GM18870 (cell line): ENCODE measurements at regions not wholly inside any gene's neighbourhood (a gene's known extent, or its start where the extent isn't known, plus 50 kb on each side); places are given as distances from the start of the nearest gene placed in this dataset.

Experiments
- ATAC-seq: cut with Tn5 transposase; IDR thresholded peaks from one replicate; pipeline ENCODE4 v1.9.1; 2021; ENCODE audit warnings: moderate library complexity; ENCODE audit not compliant: unreplicated experiment

DNA sequence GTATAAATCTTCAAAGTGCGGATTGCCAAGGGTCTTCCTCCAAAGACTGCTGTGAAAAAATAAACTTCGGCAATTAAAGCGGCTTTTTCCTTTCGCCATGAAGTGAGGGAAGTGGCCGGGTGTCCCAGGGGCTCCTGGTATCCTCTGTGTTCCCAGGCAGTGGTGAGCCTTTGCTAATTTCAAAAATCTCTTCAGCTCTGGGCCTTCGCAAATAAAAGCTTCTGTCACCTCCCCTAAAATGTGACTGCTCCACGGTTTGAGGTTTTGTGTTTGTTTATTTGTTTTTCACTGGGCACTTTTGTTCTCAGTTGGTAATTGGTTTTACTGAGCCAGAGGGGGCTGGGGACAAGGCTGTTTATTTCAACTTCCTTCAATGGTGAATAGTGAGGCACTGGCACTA is 270.1 kb upstream of the POU3F3 start:
- no peak for ATAC-seq

DNA sequence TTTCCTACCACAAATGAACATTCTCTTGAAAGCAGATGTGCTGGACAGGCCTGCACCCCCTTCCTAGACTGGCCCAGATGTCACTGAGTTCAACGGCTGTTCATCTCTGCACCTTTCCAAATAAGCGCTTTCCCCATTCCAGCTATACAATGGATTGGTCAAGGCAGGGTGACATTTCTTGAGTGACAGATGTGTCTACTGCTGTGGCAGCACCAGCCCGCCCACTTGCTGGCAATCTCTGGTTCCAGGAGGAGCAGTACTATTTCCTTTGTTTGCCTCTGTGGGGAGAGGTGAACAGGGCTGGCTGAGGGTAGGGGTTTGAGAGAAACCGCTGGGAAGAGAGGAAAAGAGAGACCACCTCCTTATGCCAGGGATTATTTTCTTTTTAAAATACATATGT is 269.5 kb upstream of the POU3F3 start:
- no peak for ATAC-seq

DNA sequence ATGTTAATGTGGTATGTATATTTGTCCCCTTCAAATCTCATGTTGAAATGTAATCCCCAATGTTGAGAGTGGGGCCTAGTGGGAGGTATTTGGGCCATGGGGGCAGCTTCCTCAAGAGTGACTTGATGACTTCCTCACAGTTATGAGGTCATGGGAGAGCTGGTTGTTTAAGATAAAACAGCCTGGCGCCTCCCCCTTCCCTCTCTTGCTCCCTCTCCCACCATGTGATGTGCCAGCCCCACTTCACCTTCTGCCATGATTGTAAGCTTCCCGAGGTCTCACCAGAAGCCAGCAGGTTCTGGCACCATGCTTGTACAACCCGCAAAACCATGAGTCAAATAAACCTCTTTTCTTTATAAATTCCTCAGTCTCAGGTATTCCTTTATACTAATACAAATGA is 258.3 kb upstream of the POU3F3 start:
- no peak for ATAC-seq

DNA sequence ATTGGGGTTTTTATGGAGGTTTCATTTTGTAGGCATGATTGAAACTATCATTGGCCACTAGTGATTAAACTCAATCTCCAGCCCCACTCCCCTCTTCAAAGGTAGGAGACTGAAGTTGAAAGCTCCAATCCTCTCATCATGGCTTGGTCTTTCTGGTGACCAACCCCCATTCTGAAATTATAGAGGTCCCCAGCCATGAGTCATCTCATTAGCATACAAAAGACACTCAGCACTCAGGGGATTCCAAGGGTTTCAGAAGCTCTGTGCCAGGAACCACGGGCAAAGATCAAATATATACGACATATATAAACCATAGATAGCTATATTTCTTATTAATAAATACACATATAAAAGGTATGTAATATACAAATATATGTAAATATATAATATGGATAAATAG is 256.0 kb upstream of the POU3F3 start:
- ATAC-seq, result no peak

DNA sequence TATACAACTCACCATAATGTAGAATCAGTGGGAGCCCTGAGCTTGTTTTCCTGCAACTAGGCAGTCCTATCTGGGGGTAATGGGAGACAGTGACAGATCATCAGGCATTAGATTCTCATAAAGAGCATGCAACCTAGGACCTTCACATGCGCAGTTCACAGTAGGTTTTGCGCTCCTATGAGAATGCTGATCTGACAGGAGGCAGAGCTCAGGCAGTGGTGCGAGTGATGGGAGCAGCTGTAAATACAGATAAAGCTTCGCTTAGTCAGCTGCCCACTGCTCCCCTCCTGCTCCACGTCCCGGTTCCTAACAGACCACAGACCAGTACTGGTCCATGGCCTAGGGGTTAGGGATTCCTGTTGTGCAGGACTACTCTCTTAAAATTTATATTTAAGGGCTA is 255.3 kb upstream of the POU3F3 start:
- no peak for ATAC-seq

DNA sequence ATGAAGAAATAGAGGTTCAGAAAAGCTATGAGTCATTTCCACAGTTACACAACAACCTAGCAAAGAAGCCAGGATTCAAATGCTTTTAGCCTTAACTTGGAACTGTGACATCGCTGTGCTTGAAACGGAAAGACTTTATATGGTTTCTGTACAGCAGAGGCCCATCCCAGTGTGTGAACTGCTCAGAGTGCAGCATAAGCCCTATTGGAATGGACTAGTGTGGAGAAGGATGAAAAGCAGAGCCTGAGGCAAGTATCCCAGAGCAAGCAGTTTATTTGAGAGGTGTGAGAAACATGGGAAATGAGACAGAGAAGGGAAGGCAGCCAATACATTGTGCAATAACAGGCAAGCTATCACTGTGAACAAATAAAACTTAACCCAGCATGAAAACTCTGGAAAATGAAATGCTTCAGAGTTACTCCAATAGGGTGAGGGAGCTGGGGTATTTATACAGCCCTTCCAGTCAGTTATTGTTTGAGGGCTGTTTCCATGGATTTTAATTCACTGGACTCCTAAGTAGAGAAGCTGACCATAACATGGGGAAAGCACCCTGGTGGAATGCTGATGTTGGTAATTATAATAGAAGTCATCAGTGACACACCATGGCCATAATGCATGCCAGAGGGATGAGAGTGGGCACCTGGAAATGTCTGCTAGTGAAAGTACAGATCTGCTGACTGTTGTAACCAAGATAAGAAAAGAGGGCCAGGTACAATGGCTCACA is 254.0 kb upstream of the POU3F3 start:
- ATAC-seq, result no peak

DNA sequence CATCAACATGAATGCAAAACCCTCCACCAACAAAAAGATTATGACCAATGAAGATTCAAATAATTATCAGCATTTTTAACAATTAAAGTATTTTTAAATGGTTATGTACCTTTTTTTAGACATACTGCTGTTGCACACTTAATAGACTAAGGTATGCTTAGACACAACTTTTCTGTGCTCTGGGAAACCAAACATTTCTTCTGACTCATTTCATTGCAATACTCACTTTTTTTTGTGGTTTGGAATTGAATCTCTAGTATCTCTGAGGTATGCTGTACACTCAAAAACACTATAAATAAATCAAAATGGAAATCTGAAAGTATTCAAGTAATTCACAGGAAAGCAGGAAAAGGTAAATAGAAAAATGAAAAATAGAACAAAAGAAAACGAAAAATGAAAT is 247.9 kb upstream of the POU3F3 start:
- ATAC-seq, result no peak

DNA sequence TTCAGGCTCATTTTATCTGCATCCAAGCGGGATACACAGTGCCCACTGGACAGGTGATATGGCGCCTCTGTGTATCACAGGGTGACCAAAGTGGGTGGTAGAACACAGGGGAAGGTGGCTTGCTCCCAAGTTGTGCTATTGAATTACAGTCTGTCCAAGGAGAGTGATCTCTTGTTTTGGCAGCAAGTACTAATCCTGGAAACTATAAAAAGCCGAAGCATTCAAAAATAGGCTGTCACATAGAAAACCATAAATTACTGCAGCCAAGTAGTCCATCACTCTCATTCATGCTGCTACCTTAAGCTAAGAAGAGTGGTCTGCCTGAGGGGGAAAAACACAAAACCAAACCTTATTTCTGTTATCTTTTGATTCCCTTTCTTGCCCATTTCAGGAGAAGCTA is 237.1 kb upstream of the POU3F3 start:
- no peak for ATAC-seq

DNA sequence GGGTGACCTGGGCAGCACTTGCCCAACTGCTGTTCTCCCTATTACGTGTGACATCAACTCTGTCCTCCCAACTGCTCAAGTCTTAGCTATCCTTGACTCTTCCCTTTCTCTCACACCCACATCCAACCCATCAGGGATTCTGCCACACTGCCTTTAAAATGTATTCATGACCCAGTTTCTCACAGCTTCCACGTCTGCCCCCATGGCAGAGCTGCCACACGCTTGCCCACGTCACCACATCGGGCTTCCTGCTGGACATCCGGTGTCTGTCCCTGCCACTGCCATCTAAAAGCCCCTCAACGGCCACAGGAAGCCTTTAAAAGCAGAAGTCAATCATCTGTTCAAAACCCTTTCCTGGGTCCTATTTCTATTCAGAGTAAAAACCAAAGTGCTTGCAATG is 233.1 kb upstream of the POU3F3 start:
- no peak for ATAC-seq

DNA sequence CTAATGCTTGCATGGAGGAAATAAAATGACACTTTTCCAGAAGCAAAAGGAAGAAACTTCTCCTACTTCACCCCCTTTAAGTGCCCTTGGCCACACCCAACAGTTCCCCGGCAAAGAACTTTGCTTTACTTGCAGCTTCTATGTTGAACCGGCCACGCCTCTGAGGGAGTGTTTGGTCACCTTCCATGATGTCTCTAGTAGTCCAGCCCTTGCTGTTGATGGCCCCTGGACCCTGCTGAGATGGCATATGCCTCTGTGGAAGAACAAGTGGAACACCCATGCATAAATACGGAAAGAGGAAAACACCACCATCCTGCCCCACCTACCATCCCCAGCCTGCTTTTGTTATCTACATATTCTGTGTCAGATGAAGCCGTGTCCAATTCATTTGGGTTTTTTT is 218.3 kb upstream of the POU3F3 start:
- no peak for ATAC-seq

DNA sequence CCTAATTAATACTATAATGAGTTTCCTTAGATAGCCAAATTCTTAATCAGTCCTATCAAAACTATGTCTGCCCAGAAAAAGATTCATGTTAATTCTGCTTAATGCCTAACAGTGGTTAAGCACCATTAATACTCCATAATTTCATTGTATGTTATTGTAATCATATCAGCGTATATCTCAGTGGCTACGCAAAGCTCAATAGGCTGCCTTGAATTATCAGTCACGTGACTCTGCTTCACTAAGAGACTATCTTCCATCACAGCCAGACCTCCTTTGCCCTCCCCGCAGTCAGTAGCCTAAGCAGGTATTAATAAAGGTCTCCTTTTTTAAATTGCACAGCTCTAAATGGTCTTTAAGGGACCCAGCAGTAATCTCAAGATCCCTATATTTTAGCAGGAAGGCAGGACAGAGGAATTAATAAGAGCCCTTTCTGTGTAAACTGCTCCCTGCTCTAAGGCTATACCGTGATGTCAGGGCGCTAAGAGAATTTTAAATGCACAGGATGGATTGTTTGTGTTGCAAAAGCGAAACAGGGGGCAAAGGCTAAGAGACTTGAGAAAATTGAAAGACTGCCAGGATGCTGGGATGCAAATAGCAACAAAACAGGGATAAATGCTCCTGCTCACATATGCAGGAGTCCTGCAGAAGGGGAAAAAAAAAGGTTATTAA is 215.6 kb upstream of the POU3F3 start:
- ATAC-seq, result no peak

DNA sequence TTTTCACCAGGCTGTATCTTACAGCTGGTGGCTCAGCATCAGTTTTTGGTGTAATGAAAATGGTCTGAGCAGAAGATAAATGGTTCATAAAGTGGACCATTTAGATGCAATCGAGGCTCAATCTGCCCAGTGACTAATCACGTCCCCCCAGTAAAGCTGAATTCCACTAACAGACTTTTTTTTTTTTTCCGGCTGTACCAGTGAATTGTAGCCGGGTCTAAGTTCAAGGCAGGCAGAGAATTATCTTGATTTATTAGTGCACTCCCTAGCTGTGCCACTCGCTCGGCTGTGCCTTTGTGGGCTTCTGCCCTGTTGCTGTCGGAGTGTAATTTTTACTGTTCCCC is 215.1 kb upstream of the POU3F3 start:
- ATAC-seq, result no peak

DNA sequence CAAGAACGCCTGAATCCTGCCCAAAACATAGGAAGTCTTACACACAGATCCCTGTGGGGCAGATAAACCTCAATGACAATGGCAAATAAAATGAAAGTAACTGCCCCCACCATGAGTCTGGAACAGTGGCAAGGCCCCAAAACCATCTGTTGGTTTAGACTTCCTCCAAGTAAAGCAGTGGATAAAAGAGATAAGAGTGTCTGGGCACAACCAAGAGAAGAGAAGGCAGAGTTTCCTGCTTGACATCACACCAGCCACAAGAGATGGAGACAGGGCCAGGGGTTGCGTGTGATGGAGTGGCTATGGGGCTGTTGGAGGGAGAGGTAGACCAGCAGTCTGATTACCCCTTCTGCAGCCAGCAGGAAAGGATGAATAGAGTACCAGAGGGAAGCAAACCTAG is 212.1 kb upstream of the POU3F3 start:
- no peak for ATAC-seq

DNA sequence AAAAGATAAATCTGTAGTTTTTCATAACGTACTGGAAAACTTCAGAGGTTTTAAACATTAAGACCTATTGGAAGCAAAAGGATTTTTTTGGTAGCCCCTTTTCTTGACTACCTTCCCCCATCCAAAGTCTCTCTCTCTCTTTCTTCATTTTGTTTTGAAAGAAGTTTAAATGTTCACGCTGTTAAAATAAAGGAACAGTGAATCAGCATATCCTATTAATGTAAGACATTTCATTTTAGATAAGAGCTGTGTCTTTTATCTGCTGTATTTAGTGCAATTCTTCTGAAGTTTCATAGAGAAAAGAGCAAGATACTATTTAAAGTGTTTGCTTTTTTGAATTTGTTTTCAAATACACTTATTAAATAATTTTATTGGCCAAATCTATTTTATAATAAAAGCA is 205.5 kb upstream of the POU3F3 start:
- no peak for ATAC-seq

DNA sequence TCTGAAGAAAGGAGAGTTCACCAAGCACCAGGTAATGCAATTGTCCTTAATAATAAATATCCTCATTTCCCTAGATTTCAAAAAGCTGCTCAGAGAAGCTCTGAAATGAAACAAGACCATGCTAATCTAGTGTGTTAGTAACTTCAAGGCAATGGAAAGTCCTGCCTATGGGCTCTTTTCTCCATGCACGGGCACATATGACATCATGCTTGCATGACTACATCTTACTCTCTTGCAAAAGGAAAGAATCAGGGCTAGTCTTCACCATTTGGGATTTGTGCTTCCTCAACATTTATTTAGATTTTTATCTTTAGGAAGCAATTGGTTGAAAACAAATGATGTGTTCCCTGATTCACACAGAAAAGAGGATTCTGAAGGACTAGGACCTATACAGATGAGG is 204.0 kb upstream of the POU3F3 start:
- ATAC-seq, result no peak

DNA sequence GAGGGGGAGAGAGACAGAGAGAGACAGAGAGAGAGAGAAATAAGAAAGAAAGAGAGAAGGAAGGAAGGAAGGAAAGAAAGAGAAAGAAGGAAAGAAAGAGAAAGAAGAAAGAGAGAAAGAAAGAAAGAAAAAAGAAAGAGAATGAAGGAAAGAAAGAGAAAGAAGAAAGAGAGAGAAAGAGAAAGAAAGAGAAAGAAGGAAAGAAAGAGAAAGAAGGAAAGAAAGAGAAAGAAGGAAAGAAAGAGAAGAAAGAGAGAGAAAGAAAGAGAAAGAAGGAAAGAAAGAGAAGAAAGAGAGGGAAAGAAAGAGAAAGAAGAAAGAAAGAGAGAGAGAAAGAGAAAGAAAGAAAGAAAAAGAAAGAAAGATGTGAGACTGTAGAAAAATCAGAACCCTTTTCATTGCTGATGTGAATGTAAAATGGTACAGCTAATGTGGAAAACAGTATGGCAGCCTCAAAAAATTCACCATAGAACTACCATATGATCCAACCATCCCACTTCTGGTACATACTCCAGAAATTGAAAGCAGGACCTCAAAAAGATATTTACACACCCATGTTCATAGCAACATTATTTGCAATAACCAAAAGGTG is 203.4 kb upstream of the POU3F3 start:
- no peak for ATAC-seq

DNA sequence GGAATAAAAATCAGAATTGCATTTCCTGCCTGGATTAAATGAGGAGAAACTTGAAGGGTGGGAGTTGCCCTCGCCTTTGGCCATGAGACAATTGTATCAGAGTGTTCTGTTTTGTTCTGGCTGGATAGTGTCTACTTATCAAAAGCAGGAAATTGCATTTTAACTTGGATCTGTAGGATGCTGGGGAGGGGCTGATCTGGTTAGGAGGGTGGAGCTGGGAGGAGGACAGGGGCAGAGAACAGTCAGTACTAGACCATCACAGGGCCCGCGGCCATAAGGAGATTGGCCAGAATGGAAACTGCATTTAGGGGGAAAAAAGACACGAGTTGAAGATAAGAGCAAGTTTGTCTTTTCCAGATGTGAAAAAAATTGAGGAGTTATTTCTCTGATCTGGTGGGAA is 199.1 kb upstream of the POU3F3 start:
- ATAC-seq, result no peak

DNA sequence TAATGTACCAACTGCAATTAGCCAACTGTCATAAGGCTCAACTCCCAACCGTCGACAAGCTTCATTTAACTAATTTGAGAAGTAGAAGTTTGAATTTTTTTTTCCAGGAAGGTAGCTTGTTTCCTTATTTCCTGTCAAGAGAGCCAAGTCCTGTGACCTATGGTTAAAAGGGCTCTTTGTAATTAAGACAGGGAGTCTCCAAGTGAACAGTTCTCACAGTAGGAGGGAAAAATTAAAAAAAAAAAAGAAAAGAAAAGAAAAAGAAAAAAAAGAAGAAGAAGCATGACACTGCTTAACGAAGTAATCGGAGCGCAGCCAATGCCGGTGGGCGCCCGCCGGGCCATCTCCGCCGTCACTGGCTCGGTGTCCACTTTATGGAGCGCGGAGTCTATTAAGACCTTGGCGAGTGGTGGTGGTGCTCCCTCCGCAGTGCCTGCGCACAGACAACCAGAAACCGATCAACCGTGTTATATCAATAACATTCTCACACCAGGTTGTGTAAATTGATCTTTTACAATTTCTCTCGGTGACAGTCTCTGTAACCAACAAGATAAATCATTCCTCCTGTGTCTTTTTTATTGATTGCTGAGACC is 197.2 kb upstream of the POU3F3 start:
- no peak for ATAC-seq

DNA sequence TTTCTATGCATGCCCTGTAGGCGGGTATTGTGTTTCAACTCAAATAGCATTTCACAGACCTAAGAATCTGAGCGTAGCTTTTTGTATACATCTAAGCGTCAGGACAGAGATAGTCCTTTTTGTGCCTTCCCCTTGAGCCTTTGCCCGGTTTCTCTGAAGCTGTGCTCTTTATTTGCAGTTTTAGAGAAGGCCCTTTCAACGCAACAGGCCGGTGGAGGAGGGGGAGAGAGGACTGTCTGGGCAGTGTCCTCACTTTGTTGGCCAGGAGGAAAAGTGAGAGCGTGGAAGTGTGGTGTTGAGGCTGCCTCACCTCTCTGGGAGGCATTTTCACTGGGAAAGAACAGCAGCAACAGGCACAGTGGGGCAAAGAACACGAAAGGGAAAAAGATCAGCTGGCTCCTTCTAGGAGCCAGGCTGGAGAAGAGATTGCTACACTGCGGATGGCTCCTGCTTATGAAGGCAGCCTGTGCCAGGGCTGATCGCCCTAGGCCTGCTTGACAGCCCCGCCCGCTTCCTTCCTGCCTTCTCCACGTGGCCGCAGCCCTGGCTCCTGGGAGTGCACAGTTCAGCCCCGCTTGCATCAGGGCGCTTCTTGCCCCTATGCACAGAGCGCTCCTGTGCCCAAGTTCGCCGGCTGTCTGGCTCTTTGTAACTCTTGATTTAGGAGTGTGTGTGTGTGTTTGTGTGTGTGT is 195.6 kb upstream of the POU3F3 start:
- ATAC-seq, result no peak

DNA sequence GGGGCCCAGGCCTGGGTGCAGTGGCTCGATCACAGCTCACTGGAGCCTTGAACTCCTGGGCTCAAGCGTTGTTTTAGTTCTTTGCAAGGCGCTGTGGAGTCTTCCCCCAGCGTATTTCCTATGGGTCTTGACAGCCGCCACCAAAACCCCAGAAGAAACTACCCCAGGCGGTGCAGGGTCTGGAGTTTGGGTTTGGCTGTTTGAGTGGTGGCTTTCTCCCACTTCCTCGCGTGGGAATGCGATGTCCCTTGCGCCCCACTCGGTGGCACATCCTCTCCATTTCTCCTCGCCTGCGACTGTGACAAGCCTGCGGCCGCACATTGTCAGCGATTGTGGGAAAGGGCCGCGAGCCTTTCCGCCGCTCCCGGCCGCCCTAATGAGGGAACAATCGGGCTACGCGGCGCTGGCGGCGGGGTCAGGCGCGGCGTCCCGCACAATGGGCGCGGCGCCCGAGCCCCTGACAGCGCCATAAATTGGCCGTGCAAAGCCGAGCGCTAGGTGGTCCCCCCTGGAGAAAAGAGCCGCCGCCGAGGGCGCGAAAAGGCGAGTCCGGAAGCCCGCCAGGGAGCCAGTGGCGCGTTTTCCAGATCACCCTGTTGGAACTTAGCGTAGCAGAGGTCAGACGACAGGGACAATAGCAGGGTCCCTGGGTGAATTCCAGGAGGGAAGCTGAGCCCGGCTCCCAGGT is 194.9 kb upstream of the POU3F3 start:
- ATAC-seq, result no peak

DNA sequence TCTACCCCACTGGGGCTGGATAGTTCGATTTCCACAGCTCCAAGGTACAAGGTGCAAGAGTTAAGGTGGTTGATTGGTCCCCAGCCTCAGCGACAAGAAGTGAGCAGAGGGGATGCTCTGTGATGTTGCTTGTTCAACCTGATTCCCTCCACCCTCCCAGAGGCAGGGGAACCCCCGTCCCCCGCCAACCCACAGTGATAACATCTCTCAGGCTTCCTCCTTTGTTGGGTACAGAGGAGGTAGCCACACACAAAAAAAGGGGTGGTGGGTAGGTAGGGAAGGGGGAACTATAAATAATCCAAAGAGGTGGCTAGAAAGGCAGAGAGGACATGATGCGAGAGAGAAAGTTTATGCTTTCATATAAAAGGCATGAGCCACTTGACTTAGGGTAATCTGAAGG is 192.9 kb upstream of the POU3F3 start:
- no peak for ATAC-seq
